NCI-H2196 (cell line): ENCODE measurements at regions not wholly inside any gene's neighbourhood (a gene's known extent, or its start where the extent isn't known, plus 50 kb on each side); places are given as distances from the start of the nearest gene placed in this dataset.

Experiments used
- DNase-seq: peaks from one replicate; lab custom pipeline; 2025; ENCODE audit not compliant: unreplicated experiment; lab: John Stamatoyannopoulos, UW

- no peak for DNase-seq
Measured at GRCh38 chr13:78719367-78719766, 60.4 kb upstream of the OBI1 start.

DNA sequence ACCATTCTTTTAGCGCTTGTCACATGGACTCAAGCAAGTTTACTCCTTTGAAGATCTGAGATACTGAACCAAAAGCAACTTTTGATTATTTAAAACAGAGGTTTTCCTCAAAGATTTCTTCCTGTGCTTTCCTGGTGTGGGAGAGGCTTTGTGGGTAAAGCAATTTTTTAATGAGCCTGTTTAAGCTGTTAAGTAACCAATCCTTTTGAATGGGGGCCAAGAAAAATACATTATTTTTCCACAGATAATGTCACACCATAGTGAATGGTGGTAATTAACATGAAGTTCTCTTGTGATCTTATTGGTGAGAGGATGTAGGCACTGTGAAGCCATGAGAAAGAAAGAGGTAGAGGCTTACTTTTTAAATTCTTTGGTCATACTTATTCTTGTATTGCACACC is 55.8 kb upstream of the OBI1 start:
- DNase-seq: no peak

DNA sequence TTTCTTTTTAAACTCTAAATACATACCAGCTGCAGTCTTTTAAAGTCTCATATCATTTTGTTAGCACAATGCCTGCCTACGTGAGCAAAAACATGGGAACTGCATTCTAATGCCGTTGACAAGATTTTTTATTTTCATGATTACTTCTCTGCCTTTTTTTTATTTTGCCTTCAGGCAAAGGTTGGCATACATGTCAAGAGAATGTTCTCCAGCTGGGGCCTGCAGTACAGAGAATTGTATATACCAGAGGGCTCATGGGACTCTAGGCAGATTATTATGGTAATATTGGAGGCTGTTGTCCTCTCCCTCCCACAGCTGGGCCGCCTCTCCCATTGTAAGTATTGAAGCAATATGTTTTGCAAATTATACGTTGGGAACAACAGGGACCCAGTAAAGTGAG is 53.9 kb upstream of the OBI1 start:
- DNase-seq: no peak

DNA sequence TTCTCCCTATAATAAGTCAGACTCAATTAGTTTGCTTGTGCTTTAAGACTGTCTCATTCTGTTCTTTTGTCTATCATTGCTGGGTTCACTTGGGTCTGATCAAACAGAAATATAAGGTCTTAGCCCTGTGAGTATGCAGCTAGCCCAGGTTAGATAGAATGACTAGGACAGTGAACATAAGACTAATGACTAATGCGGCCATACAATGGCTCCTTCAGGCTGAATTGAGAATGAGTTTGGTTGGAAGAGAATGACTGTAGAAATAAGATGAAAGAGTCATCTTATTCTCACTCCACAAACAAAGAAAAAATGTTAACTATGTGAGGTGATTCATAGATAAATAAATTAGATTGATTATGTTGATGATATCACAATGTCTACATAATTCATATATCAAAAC is 50.1 kb upstream of the OBI1 start:
- no peak for DNase-seq
